Keratinocyte (primary cell): ENCODE measurements at regions not wholly inside any gene's neighbourhood (a gene's known extent, or its start where the extent isn't known, plus 50 kb on each side); places are given as distances from the start of the nearest gene placed in this dataset.

Experiments used
- CTCF ChIP-seq, 3 experiments: IDR thresholded peaks in 1 of 3; conservative IDR thresholded peaks in 1 of 3; optimal IDR thresholded peaks in 1 of 3; 2 replicates in 2 of 3; 3 replicates in 1 of 3; pipeline versions ENCODE3 to v1.5.1; 2011; ENCODE audit warnings: low read length in 3 of 3, mild to moderate bottlenecking in 3 of 3, moderate library complexity in 2 of 3, control low read depth in 1 of 3, inconsistent platforms in 1 of 3; ENCODE audit not compliant: insufficient read depth in 2 of 3; ENCODE audit errors: extremely low read depth in 1 of 3
- EZH2 ChIP-seq: IDR thresholded peaks from one replicate; pipeline ENCODE4 v1.6.1; 2012; ENCODE audit warnings: inconsistent platforms, mild to moderate bottlenecking, low read length, moderate library complexity

GRCh38 chr2:215760557-215760956 is 252.8 kb downstream of the MREG start:
- TF ChIP-seq CTCF (optimal IDR thresholded peaks at IDR 0.05 in 1 of 3, IDR thresholded peaks at IDR 0.05 in 1 of 3, conservative IDR thresholded peaks at IDR 0.05 in 1 of 3; ENCODE audit: extremely low read depth in 1 of 3, insufficient read depth in 2 of 3, low read length in 3 of 3) (no peak), EZH2 (no peak)
